Psoas muscle (tissue), 7 donors: ENCODE measurements at regions not wholly inside any gene's neighbourhood (a gene's known extent, or its start where the extent isn't known, plus 50 kb on each side); places are given as distances from the start of the nearest gene placed in this dataset.

ENCODE experiments used
- ATAC-seq, 4 donors: fragments of 200-7000 bp; cut with Tn5 transposase; one replicate each; pipeline ENCODE4 v1.9.1; 2020; ENCODE audit warnings: moderate library complexity in 3 of 4, mild to moderate bottlenecking in 2 of 4
- DNase-seq, 2 donors: peaks; one replicate each; pipeline ENCODE4 v3.0.0-alpha.2; 2020
- H3K27ac ChIP-seq: fragments of 200-600 bp; one replicate; pipeline ENCODE4 v1.8.0; 2022
- H3K27me3 ChIP-seq, 3 donors: fragments of 200-600 bp in 1 of 3; one replicate each; pipeline versions ENCODE4 v1.6.1 to v1.8.0; 2013 to 2022; ENCODE audit warnings: low read length in 2 of 3, mild to moderate bottlenecking in 2 of 3, moderate library complexity in 1 of 3; ENCODE audit not compliant: insufficient read depth in 3 of 3
- H3K36me3 ChIP-seq, 2 donors: fragments of 200-600 bp in 1 of 2; one replicate each; pipeline versions ENCODE4 v1.6.1 to v1.8.0; 2013 to 2022; ENCODE audit warnings: low read depth in 1 of 2, mild to moderate bottlenecking in 1 of 2, moderate library complexity in 1 of 2; ENCODE audit not compliant: insufficient read depth in 1 of 2
- H3K4me1 ChIP-seq: fragments of 200-600 bp; one replicate; pipeline ENCODE4 v1.8.0; 2022
- H3K4me3 ChIP-seq: fragments of 200-600 bp; one replicate; pipeline ENCODE4 v1.8.0; 2022; ENCODE audit warnings: mild to moderate bottlenecking
- H3K9me3 ChIP-seq: fragments of 200-600 bp; one replicate; pipeline ENCODE4 v1.8.0; 2022
- CTCF ChIP-seq: fragments of 200-600 bp; IDR thresholded peaks from one replicate; pipeline ENCODE4 v1.8.0; 2022; ENCODE audit warnings: antibody characterized with exemption
- WGBS, 3 donors: extraction: QIAGEN DNeasy Blood & Tissue Kit; methylation state at CpG; one replicate each; pipeline versions ENCODE4 v1.1.6 to v1.1.7; 2013; 5-methylcytosine and 5-hydroxymethylcytosine counted together
- intact Hi-C, 2 donors: fragments of 100-400 bp; cut with DNase I; formaldehyde crosslinking; loops; one replicate each; pipeline versions ENCODE4 v1.11.0 to v1.14.2; 2022
- donor health status: healthy with polysubstance abuse.
- donor health status: DM: no; HTN: no; CAD: no; lungs with moderate emphysema.
- donor health status: Bipolar disorder and iron deficiency.
- donor health status: healthy.
- donor health status: DM: yes; HTN: yes; CAD: no.
- donor health status: DM: no; HTN: no; CAD: no.
- donor health status: DM: yes; HTN: yes; CAD: no.

GRCh38 chr5:122602700-122603099 lies 172.2 kb upstream of the SNX2 start:
- intact Hi-C loops, result no loop called here
- DNase-seq (no peak), ATAC-seq (no peak)
- 27 to 60% (median 41%) methylated on average over 1 of the region's 1 CpG for WGBS, 3 donors
- Histone ChIP-seq H3K27me3 (no peaks in the 10 kb centered on the region), H3K4me3 (no peak overlapping the region), H3K36me3 (no peaks in the 10 kb centered on the region), H3K27ac (no peak overlapping the region), H3K4me1 (no peaks in the 10 kb centered on the region), H3K9me3 (no peaks in the 10 kb centered on the region)
- no peak for TF ChIP-seq CTCF

GRCh38 chr5:122605236-122605635 lies 169.6 kb upstream of the SNX2 start:
- H3K9me3 ChIP-seq, result no peaks in the 10 kb centered on the region
- no peak for DNase-seq
- TF ChIP-seq CTCF, result no peak
- intact Hi-C loops, result no loop called here
- H3K4me3 ChIP-seq, result no peak overlapping the region
- no peaks in the 10 kb centered on the region for H3K36me3 ChIP-seq
- H3K27ac ChIP-seq, result no peak overlapping the region
- H3K27me3 ChIP-seq, result no peaks in the 10 kb centered on the region
- WGBS, 3 donors, result 82 to 86% (median 84%) methylated on average over 4 of the region's 4 CpGs
- no peak for ATAC-seq
- no peaks in the 10 kb centered on the region for H3K4me1 ChIP-seq

DNA sequence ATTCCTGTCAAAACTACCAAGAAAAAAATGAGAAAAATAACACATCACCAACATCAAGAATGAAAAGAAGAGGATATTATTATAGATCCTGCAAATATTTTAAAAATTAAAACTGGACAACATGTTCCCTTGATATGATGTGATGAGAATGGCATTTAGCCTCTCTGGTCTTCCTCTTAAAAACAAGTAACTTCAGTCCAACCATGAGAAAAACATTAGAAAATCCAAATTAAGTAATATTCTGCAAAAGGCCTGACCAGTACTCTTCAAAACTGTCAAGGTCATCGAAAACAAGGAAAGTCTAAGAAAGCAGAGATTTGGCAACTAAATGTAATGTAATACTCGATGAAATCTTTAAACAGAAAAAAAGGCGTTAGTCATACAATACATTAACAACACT lies 167.1 kb upstream of the SNX2 start:
- no peaks in the 10 kb centered on the region for H3K27me3 ChIP-seq
- ATAC-seq (no peak), DNase-seq (no peak)
- WGBS, 3 donors, result 69 to 79% (median 74%) methylated on average over 3 of the region's 3 CpGs
- TF ChIP-seq CTCF, result no peak
- intact Hi-C loops, result no loop called here
- H3K4me1 ChIP-seq, result no peaks in the 10 kb centered on the region
- H3K9me3 ChIP-seq, result no peaks in the 10 kb centered on the region
- H3K36me3 ChIP-seq, result no peaks in the 10 kb centered on the region
- H3K4me3 ChIP-seq, result no peak overlapping the region
- H3K27ac ChIP-seq, result no peak overlapping the region

DNA sequence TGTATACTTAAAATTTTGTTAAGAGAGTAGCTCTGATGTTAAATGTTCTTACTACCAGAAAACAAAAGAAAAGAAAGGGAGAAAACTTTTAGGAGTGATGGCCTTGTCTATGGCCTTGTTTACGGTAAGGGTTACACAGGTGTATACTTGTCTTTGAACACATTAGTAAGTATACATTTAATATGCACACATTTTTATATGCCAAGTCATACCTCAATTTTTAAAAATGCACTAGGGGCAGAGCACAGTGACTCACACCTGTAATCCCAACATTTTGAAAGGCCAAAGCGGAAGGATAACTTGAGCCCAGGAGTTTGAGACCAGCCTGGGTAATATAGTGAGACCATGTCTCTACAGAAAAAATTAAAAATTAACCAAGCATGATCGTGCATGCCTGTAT lies 166.7 kb upstream of the SNX2 start:
- intact Hi-C loops, result no loop called here
- no peak overlapping the region for H3K27ac ChIP-seq
- no peak for TF ChIP-seq CTCF
- no peaks in the 10 kb centered on the region for H3K4me1 ChIP-seq
- 89 to 93% (median 91%) methylated on average over 3 of the region's 3 CpGs for WGBS, 3 donors
- ATAC-seq, result no peak
- H3K4me3 ChIP-seq, result no peak overlapping the region
- H3K9me3 ChIP-seq, result no peaks in the 10 kb centered on the region
- no peak for DNase-seq
- H3K36me3 ChIP-seq, result no peaks in the 10 kb centered on the region
- no peaks in the 10 kb centered on the region for H3K27me3 ChIP-seq

DNA sequence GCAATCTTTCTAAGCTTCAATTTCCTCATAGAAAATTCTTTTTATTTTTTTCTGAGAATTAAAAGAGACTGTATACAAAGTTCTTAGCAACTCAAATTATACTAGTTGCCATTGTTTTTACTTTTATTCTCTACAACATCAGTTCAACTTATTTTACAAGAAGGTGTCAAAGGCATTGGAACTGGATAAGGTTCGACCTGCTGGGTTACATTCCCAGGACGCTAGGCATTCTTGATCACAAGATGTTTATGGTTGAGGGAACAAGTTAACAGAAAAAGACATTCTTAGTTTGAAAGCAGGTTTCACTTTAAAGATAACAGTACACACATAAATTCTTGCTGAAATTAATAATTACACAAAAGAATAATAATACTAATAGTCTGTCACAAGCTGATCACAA lies 163.5 kb upstream of the SNX2 start:
- H3K9me3 ChIP-seq, result no peaks in the 10 kb centered on the region
- H3K4me1 ChIP-seq, result no peaks in the 10 kb centered on the region
- no peaks in the 10 kb centered on the region for H3K36me3 ChIP-seq
- intact Hi-C loops, result no loop called here
- DNase-seq (no peak), ATAC-seq (no peak)
- no peak overlapping the region for H3K27ac ChIP-seq
- WGBS, 3 donors, result 71 to 78% (median 74%) methylated on average over 2 of the region's 2 CpGs
- no peak overlapping the region for H3K4me3 ChIP-seq
- H3K27me3 ChIP-seq, result no peaks in the 10 kb centered on the region
- TF ChIP-seq CTCF, result no peak
